Retinal pigment epithelial cell (primary cell): ENCODE measurements at regions not wholly inside any gene's neighbourhood (a gene's known extent, or its start where the extent isn't known, plus 50 kb on each side); places are given as distances from the start of the nearest gene placed in this dataset.

Experiments
- DNase-seq: peaks from one replicate; pipeline ENCODE4 v3.0.0-alpha.2; 2010; ENCODE audit warnings: low read depth
- H3K4me3 ChIP-seq: 2 replicates; pipeline ENCODE4 v1.5.1; 2011; ENCODE audit warnings: mild to moderate bottlenecking, low read length, control low read depth, moderate library complexity
- CTCF ChIP-seq: conservative IDR thresholded peaks from 2 replicates; pipeline ENCODE4 v1.5.1; 2011; ENCODE audit warnings: low read depth, low read length, control low read depth, inconsistent platforms

GRCh38 chr9:89885156-89885555 lies 280.3 kb downstream of the GADD45G start:
- H3K4me3 ChIP-seq: no peak overlapping the region
- DNase-seq: no peak
- no peak for TF ChIP-seq CTCF

GRCh38 chr9:89886281-89886700 lies 281.5 kb downstream of the GADD45G start:
- no peak for DNase-seq
- no peak overlapping the region for H3K4me3 ChIP-seq
- no peak for TF ChIP-seq CTCF

- no peak for TF ChIP-seq CTCF
- no peak for DNase-seq
- H3K4me3 ChIP-seq: no peak overlapping the region
Observed at GRCh38 chr9:89887286-89887685, 282.5 kb downstream of the GADD45G start.

- TF ChIP-seq CTCF: no peak
- no peak for DNase-seq
- no peak overlapping the region for H3K4me3 ChIP-seq
Observed at GRCh38 chr9:89888233-89888632, 283.4 kb downstream of the GADD45G start.

GRCh38 chr9:89888677-89889076 lies 283.9 kb downstream of the GADD45G start:
- TF ChIP-seq CTCF: no peak
- no peak for DNase-seq
- H3K4me3 ChIP-seq: no peak overlapping the region

- no peak for DNase-seq
- TF ChIP-seq CTCF: no peak
- no peak overlapping the region for H3K4me3 ChIP-seq
Observed at GRCh38 chr9:89889865-89890264, 285.1 kb downstream of the GADD45G start.

- no peak overlapping the region for H3K4me3 ChIP-seq
- no peak for DNase-seq
- no peak for TF ChIP-seq CTCF
Observed at GRCh38 chr9:89890326-89890980, 285.6 kb downstream of the GADD45G start.
